ENCODE measurements at regions not wholly inside any gene's neighbourhood (a gene's known extent, or its start where the extent isn't known, plus 50 kb on each side); places are given as distances from the start of the nearest gene placed in this dataset.

DNA sequence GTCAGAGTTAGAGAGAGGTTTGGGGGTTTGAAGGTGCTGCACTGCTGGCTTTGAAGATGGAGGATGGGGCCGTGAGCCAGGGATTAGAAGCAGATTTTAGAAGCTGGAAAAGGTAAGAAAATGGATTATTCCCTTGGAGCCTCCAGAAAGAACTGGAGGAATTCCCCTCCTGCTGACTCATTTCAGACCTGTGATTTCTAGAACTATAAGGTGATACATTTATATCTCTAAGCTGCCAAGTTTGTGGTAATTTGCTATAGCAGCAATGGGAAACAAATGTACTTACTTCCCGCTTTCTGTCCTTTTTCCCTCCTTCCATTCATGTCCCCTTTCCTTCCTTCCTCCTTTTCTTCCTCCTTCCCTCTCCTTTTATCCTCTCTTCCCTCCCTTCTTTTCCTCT, 78.5 kb upstream of the PCDH8 start:
- POLR2A ChIA-PET: no interaction called here
- no peak for DNase-seq (ENCODE audit: extremely low spot score)
- CTCF ChIA-PET: no interaction called here
- TF ChIP-seq SP1 (IDR thresholded peaks at IDR 0.05) (no peak), ZNF384 (IDR thresholded peaks at IDR 0.05) (no peak), BHLHE40 (IDR thresholded peaks at IDR 0.05; ENCODE audit: borderline replicate concordance) (no peak), LEF1 (IDR thresholded peaks at IDR 0.05; ENCODE audit: borderline replicate concordance) (no peak), SUZ12 (IDR thresholded peaks at IDR 0.05) (no peak), ELF4 (IDR thresholded peaks at IDR 0.05) (no peak), CTBP1 (IDR thresholded peaks at IDR 0.05; ENCODE audit: borderline replicate concordance) (no peak), TARDBP (IDR thresholded peaks at IDR 0.05) (no peak), ARNT (IDR thresholded peaks at IDR 0.05) (no peak), L3MBTL2 (conservative IDR thresholded peaks at IDR 0.05) (no peak), FOXM1 (IDR thresholded peaks at IDR 0.05; ENCODE audit: borderline replicate concordance) (no peak), NFRKB (IDR thresholded peaks at IDR 0.05) (no peak), HDGF (IDR thresholded peaks at IDR 0.05; ENCODE audit: borderline replicate concordance) (no peak), FOXA1 (IDR thresholded peaks at IDR 0.05) (no peak), FOXK2 (IDR thresholded peaks at IDR 0.05) (no peak)
- TF ChIP-seq, protein P1, sequence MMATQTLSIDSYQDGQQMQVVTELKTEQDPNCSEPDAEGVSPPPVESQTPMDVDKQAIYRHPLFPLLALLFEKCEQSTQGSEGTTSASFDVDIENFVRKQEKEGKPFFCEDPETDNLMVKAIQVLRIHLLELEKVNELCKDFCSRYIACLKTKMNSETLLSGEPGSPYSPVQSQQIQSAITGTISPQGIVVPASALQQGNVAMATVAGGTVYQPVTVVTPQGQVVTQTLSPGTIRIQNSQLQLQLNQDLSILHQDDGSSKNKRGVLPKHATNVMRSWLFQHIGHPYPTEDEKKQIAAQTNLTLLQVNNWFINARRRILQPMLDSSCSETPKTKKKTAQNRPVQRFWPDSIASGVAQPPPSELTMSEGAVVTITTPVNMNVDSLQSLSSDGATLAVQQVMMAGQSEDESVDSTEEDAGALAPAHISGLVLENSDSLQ (IDR thresholded peaks at IDR 0.05): no peak

DNA sequence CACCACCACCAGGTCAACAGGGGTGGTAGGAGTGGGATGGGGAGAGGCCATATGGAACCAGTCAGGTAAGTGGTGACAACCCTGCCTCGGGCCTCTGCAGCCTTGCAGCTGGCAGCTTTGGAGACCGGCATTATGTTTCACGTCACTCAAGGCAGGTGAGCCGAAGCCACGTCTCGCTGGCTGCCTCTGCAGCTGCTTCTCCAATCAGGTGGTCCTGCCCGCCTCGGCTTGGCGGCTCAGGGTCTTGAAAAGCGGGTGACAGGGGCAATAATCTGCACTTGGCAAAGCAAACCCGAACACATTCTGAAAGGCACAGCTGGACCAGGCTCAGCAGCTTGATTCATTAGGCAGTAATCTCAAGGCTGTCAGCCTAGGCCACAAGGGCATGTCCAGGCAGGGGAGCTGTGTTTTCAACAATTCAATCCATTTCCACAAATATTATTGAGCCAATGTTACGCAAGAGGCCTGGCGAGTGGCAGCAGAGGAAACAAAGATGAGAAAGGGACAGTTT, 77.4 kb upstream of the PCDH8 start:
- no peak for DNase-seq (ENCODE audit: extremely low spot score)
- CTCF ChIA-PET: no interaction called here
- POLR2A ChIA-PET: no interaction called here
- TF ChIP-seq SP1 (IDR thresholded peaks at IDR 0.05): no peak
- TF ChIP-seq, protein P1 (IDR thresholded peaks at IDR 0.05): no peak
- TF ChIP-seq LEF1 (IDR thresholded peaks at IDR 0.05; ENCODE audit: borderline replicate concordance): no peak
- TF ChIP-seq TARDBP (IDR thresholded peaks at IDR 0.05): no peak
- TF ChIP-seq ZNF384 (IDR thresholded peaks at IDR 0.05): no peak
- no peak for TF ChIP-seq FOXK2 (IDR thresholded peaks at IDR 0.05)
- TF ChIP-seq FOXA1 (IDR thresholded peaks at IDR 0.05): no peak
- no peak for TF ChIP-seq L3MBTL2 (conservative IDR thresholded peaks at IDR 0.05)
- TF ChIP-seq HDGF (IDR thresholded peaks at IDR 0.05; ENCODE audit: borderline replicate concordance): no peak
- TF ChIP-seq ARNT (IDR thresholded peaks at IDR 0.05): no peak
- no peak for TF ChIP-seq ELF4 (IDR thresholded peaks at IDR 0.05)
- no peak for TF ChIP-seq BHLHE40 (IDR thresholded peaks at IDR 0.05; ENCODE audit: borderline replicate concordance)
- no peak for TF ChIP-seq FOXM1 (IDR thresholded peaks at IDR 0.05; ENCODE audit: borderline replicate concordance)
- TF ChIP-seq CTBP1 (IDR thresholded peaks at IDR 0.05; ENCODE audit: borderline replicate concordance): no peak
- no peak for TF ChIP-seq SUZ12 (IDR thresholded peaks at IDR 0.05)

DNA sequence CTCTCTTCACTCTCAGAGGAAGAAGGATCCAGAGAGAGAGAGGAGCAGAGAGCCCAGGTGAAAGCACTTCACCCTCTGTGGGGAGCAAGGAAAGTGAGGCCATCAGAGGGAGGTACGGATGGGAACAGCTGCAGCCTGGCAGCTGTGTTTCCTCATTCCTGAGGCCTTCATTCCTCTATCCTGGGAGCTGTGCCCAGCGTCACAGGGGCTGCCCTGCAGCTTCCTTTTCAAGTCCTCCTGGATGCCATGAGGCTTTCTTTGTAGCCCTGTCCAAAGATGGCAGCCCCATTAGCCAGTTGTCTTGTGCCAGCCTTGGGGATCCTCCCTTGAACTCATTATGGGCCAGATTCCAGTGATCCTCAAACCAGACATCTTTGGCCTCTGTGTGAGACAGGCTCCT, 76.8 kb upstream of the PCDH8 start:
- no peak for DNase-seq (ENCODE audit: extremely low spot score)
- POLR2A ChIA-PET: no interaction called here
- CTCF ChIA-PET: no interaction called here
- TF ChIP-seq FOXK2 (IDR thresholded peaks at IDR 0.05) (no peak), BHLHE40 (IDR thresholded peaks at IDR 0.05; ENCODE audit: borderline replicate concordance) (no peak), TARDBP (IDR thresholded peaks at IDR 0.05) (no peak), CTBP1 (IDR thresholded peaks at IDR 0.05; ENCODE audit: borderline replicate concordance) (no peak), SUZ12 (IDR thresholded peaks at IDR 0.05) (no peak), LEF1 (IDR thresholded peaks at IDR 0.05; ENCODE audit: borderline replicate concordance) (no peak), FOXA1 (IDR thresholded peaks at IDR 0.05) (no peak), HDGF (IDR thresholded peaks at IDR 0.05; ENCODE audit: borderline replicate concordance) (no peak), ZNF384 (IDR thresholded peaks at IDR 0.05) (no peak), SP1 (IDR thresholded peaks at IDR 0.05) (no peak), ARNT (IDR thresholded peaks at IDR 0.05) (no peak), NFRKB (IDR thresholded peaks at IDR 0.05) (no peak), FOXM1 (IDR thresholded peaks at IDR 0.05; ENCODE audit: borderline replicate concordance) (no peak), ELF4 (IDR thresholded peaks at IDR 0.05) (no peak)
- TF ChIP-seq, protein P1 (IDR thresholded peaks at IDR 0.05): no peak

GRCh38 chr13:52924289-52925148, 76.1 kb upstream of the PCDH8 start:
- TF ChIP-seq FOXM1 (IDR thresholded peaks at IDR 0.05; ENCODE audit: borderline replicate concordance) (no peak), SUZ12 (IDR thresholded peaks at IDR 0.05) (no peak), TARDBP (IDR thresholded peaks at IDR 0.05) (no peak), LEF1 (IDR thresholded peaks at IDR 0.05; ENCODE audit: borderline replicate concordance) (no peak), CTBP1 (IDR thresholded peaks at IDR 0.05; ENCODE audit: borderline replicate concordance) (no peak), FOXA1 (IDR thresholded peaks at IDR 0.05) (no peak), BHLHE40 (IDR thresholded peaks at IDR 0.05; ENCODE audit: borderline replicate concordance) (no peak), HDGF (IDR thresholded peaks at IDR 0.05; ENCODE audit: borderline replicate concordance) (no peak), ELF4 (IDR thresholded peaks at IDR 0.05) (no peak), FOXK2 (IDR thresholded peaks at IDR 0.05) (no peak), ARNT (IDR thresholded peaks at IDR 0.05) (no peak), SP1 (IDR thresholded peaks at IDR 0.05) (no peak), L3MBTL2 (conservative IDR thresholded peaks at IDR 0.05) (no peak), ZNF384 (IDR thresholded peaks at IDR 0.05) (no peak), NFRKB (IDR thresholded peaks at IDR 0.05) (no peak)
- TF ChIP-seq, protein P1 (IDR thresholded peaks at IDR 0.05): no peak
- no peak for DNase-seq (ENCODE audit: extremely low spot score)
- ChIA-PET POLR2A (no interaction called here), CTCF (no interaction called here)

DNA sequence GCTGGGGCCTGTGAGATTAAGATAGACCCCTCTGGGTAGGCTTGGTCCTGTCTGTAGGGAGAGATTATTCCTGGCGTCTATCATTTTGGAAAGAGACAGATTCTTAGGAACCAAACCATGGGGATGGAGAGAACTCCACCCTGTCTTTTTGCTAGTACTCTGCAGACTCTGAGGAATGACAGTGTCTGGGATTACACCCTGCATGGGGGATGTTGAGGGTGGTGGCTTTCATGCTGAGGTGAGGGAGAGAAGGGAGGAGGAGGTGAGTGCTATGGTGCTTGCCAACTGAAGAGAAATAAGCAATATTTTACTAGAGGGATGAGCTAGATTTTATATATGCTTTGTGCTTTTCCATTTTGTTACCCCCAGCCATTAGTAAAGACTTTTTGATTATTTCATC, 74.5 kb upstream of the PCDH8 start:
- CTCF ChIA-PET: no interaction called here
- TF ChIP-seq ELF4 (IDR thresholded peaks at IDR 0.05) (no peak), FOXA1 (IDR thresholded peaks at IDR 0.05) (no peak), TARDBP (IDR thresholded peaks at IDR 0.05) (no peak), FOXM1 (IDR thresholded peaks at IDR 0.05; ENCODE audit: borderline replicate concordance) (no peak), HDGF (IDR thresholded peaks at IDR 0.05; ENCODE audit: borderline replicate concordance) (no peak), FOXK2 (IDR thresholded peaks at IDR 0.05) (no peak), L3MBTL2 (conservative IDR thresholded peaks at IDR 0.05) (no peak), LEF1 (IDR thresholded peaks at IDR 0.05; ENCODE audit: borderline replicate concordance) (no peak), CTBP1 (IDR thresholded peaks at IDR 0.05; ENCODE audit: borderline replicate concordance) (no peak), BHLHE40 (IDR thresholded peaks at IDR 0.05; ENCODE audit: borderline replicate concordance) (no peak), ARNT (IDR thresholded peaks at IDR 0.05) (no peak), SUZ12 (IDR thresholded peaks at IDR 0.05) (no peak), NFRKB (IDR thresholded peaks at IDR 0.05) (no peak), SP1 (IDR thresholded peaks at IDR 0.05) (no peak)
- TF ChIP-seq, protein P1 (IDR thresholded peaks at IDR 0.05): no peak
- no peak for DNase-seq (ENCODE audit: extremely low spot score)
- POLR2A ChIA-PET: no interaction called here
